GM12864 (cell line): ENCODE measurements at regions not wholly inside any gene's neighbourhood (a gene's known extent, or its start where the extent isn't known, plus 50 kb on each side); places are given as distances from the start of the nearest gene placed in this dataset.

ENCODE experiments used
- DNase-seq: peaks from one replicate; pipeline ENCODE4 v3.0.0-alpha.2; 2011; ENCODE audit warnings: low read depth
- H3K4me3 ChIP-seq: 2 replicates; pipeline ENCODE4 v1.5.1; 2011; ENCODE audit warnings: mild to moderate bottlenecking, low read depth, low read length, control low read depth
- TF ChIP-seq, protein P1 (sequence below): IDR thresholded peaks from 2 replicates; pipeline ENCODE4 v1.5.1; 2011; ENCODE audit warnings: low read depth, mild to moderate bottlenecking, moderate library complexity, low read length, control low read depth, inconsistent platforms; ENCODE audit errors: missing control alignments

- TF ChIP-seq, protein P1, sequence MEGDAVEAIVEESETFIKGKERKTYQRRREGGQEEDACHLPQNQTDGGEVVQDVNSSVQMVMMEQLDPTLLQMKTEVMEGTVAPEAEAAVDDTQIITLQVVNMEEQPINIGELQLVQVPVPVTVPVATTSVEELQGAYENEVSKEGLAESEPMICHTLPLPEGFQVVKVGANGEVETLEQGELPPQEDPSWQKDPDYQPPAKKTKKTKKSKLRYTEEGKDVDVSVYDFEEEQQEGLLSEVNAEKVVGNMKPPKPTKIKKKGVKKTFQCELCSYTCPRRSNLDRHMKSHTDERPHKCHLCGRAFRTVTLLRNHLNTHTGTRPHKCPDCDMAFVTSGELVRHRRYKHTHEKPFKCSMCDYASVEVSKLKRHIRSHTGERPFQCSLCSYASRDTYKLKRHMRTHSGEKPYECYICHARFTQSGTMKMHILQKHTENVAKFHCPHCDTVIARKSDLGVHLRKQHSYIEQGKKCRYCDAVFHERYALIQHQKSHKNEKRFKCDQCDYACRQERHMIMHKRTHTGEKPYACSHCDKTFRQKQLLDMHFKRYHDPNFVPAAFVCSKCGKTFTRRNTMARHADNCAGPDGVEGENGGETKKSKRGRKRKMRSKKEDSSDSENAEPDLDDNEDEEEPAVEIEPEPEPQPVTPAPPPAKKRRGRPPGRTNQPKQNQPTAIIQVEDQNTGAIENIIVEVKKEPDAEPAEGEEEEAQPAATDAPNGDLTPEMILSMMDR = no peak
- no peak overlapping the region for H3K4me3 ChIP-seq
- DNase-seq = no peak
Observed at GRCh38 chr20:60589623-60590022, 631.4 kb downstream of the CDH26 start.

GRCh38 chr20:60591172-60591799, 633.1 kb downstream of the CDH26 start:
- H3K4me3 ChIP-seq = no peak overlapping the region
- no peak for DNase-seq
- TF ChIP-seq, protein P1 = no peak

DNA sequence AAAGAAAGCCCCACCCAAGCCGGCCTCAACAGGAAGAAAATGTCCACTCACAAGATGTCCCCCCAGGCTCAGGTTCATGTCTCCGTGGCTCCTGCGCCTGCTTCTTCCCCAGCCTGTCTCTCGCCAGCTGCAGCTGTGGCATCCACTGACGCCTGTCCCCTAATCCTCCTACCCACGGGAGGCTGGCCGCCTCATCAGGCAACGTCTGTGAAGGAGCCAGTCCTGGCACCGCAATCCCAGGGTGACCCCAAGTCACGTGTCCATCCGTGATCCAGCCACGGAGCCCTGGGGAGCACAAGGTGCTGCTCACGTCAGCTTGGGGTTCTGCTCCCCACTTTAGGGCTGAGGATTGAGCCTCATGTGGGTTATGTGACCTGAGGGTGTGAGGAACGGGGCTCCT, 640.3 kb downstream of the CDH26 start:
- no peak for DNase-seq
- no peak overlapping the region for H3K4me3 ChIP-seq
- TF ChIP-seq, protein P1 = no peak

- DNase-seq = no peak
- no peak overlapping the region for H3K4me3 ChIP-seq
- TF ChIP-seq, protein P1 = no peak
Observed at GRCh38 chr20:60599381-60599780, 641.2 kb downstream of the CDH26 start.

- no peak for DNase-seq
- TF ChIP-seq, protein P1 = no peak
Observed at GRCh38 chr20:60600036-60600435, 641.8 kb downstream of the CDH26 start.

DNA sequence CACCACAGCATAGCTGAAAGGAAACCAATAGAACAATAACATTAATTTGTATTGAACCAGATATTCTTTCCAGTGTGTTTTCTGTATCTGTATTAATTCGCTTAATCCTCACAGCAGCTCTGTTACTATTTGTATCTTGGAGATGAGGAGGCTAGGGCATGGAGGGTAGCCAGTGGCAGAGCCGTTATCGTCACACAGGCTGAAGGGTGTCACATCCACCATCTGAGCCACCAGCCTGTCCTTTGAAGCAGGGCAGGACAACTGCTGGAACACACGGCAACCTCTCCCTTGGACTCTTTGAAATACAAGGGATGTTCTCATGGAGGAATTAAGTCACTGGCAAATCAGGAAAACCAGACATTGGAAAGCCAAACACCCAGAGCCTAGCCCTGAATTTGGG, 628.0 kb upstream of the CDH4 start:
- TF ChIP-seq, protein P1 = no peak
- no peak overlapping the region for H3K4me3 ChIP-seq
- no peak for DNase-seq

More at GRCh38 chr20:60600036-60600435, 641.8 kb downstream of the CDH26 start:
- H3K4me3 ChIP-seq = no peak overlapping the region
